CD14-positive monocyte (primary cell): ENCODE measurements at regions not wholly inside any gene's neighbourhood (a gene's known extent, or its start where the extent isn't known, plus 50 kb on each side); places are given as distances from the start of the nearest gene placed in this dataset.

Source experiments
- DNase-seq, 3 donors: peaks; one replicate each; pipeline ENCODE4 v3.0.0-alpha.2; 2011 to 2022
- H2AFZ ChIP-seq: 2 replicates; pipeline ENCODE4 v1.6.0; 2012; ENCODE audit warnings: mild to moderate bottlenecking, low read depth, low read length, inconsistent platforms; ENCODE audit not compliant: insufficient read depth, poor library complexity, severe bottlenecking
- H3K27ac ChIP-seq, 2 donors: 1 replicate in 1 of 2; 2 replicates in 1 of 2; pipeline ENCODE4 v1.5.1; 2012 to 2013; ENCODE audit warnings: low read length in 2 of 2, control low read depth in 1 of 2, inconsistent platforms in 1 of 2, low read depth in 1 of 2, mild to moderate bottlenecking in 1 of 2
- H3K27me3 ChIP-seq, 2 donors: one replicate each; pipeline versions ENCODE4 v1.6.0 to v1.6.1; 2011 to 2013; ENCODE audit warnings: low read length in 2 of 2; ENCODE audit not compliant: control insufficient read depth in 2 of 2, insufficient read depth in 2 of 2
- H3K36me3 ChIP-seq, 2 donors: replicated peaks in 1 of 2; 1 replicate in 1 of 2; 2 replicates in 1 of 2; pipeline versions ENCODE4 v1.5.1 to v1.6.1; 2012 to 2013; ENCODE audit warnings: low read length in 2 of 2, control low read depth in 1 of 2, inconsistent platforms in 1 of 2, mild to moderate bottlenecking in 1 of 2; ENCODE audit not compliant: insufficient read depth in 2 of 2, control insufficient read depth in 1 of 2
- H3K4me1 ChIP-seq, 2 donors: 1 replicate in 1 of 2; 2 replicates in 1 of 2; pipeline versions ENCODE4 v1.5.1 to v1.6.1; 2012 to 2013; ENCODE audit warnings: low read length in 2 of 2, control low read depth in 1 of 2, inconsistent platforms in 1 of 2, mild to moderate bottlenecking in 1 of 2, moderate library complexity in 1 of 2; ENCODE audit not compliant: insufficient read depth in 2 of 2, control insufficient read depth in 1 of 2
- H3K4me2 ChIP-seq: replicated peaks from 2 replicates; pipeline ENCODE3; 2012; ENCODE audit warnings: low read length, moderate library complexity, mild to moderate bottlenecking; ENCODE audit not compliant: poor library complexity, severe bottlenecking; ENCODE audit errors: extremely low read depth
- H3K4me3 ChIP-seq, 3 experiments: fragments of 200-600 bp in 1 of 3; sonication (generic) in 1 of 3; replicated peaks in 1 of 3; 1 replicate in 2 of 3; 2 replicates in 1 of 3; pipeline ENCODE4 v1.5.1; 2011 to 2013; ENCODE audit warnings: low read length in 3 of 3, mild to moderate bottlenecking in 3 of 3, control low read depth in 2 of 3, low read depth in 2 of 3, inconsistent platforms in 1 of 3, moderate library complexity in 1 of 3
- H3K79me2 ChIP-seq: 2 replicates; pipeline ENCODE4 v1.6.0; 2012; ENCODE audit warnings: mild to moderate bottlenecking, control low read depth, inconsistent platforms, low read length, moderate library complexity; ENCODE audit not compliant: insufficient read depth
- H3K9ac ChIP-seq: 2 replicates; pipeline ENCODE4 v1.6.0; 2017; ENCODE audit warnings: low read length, mild to moderate bottlenecking; ENCODE audit not compliant: insufficient read depth, poor library complexity, severe bottlenecking
- H3K9me3 ChIP-seq, 2 donors: replicated peaks in 1 of 2; 1 replicate in 1 of 2; 2 replicates in 1 of 2; pipeline versions ENCODE4 v1.5.1 to v1.6.1; 2012 to 2013; ENCODE audit warnings: low read length in 2 of 2, control low read depth in 1 of 2; ENCODE audit not compliant: control insufficient read depth in 1 of 2, insufficient read depth in 1 of 2
- H4K20me1 ChIP-seq: 2 replicates; pipeline ENCODE4 v1.6.0; 2012; ENCODE audit warnings: mild to moderate bottlenecking, low read length, control low read depth, moderate library complexity; ENCODE audit not compliant: insufficient read depth
- H3K27ac Mint-ChIP-seq, 7 donors: one replicate each; pipeline ENCODE4 v1.8.0; 2020; ENCODE audit warnings: mild to moderate bottlenecking in 7 of 7, mixed read lengths in 7 of 7, moderate library complexity in 6 of 7, inconsistent platforms in 2 of 7
- H3K27me3 Mint-ChIP-seq, 3 donors: one replicate each; pipeline ENCODE4 v1.8.0; 2021 to 2022; ENCODE audit warnings: low read depth in 3 of 3, mild to moderate bottlenecking in 3 of 3, mixed read lengths in 3 of 3, moderate library complexity in 3 of 3, inconsistent platforms in 1 of 3
- H3K36me3 Mint-ChIP-seq, 2 donors: one replicate each; pipeline ENCODE4 v1.8.0; 2020; ENCODE audit warnings: mixed read lengths in 2 of 2, inconsistent platforms in 1 of 2, mild to moderate bottlenecking in 1 of 2
- H3K4me1 Mint-ChIP-seq: one replicate; pipeline ENCODE4 v1.8.0; 2020; ENCODE audit warnings: mild to moderate bottlenecking, mixed read lengths
- H3K4me3 Mint-ChIP-seq, 2 donors: one replicate each; pipeline ENCODE4 v1.8.0; 2020; ENCODE audit warnings: mild to moderate bottlenecking in 2 of 2, mixed read lengths in 2 of 2, moderate library complexity in 1 of 2
- H3K9me3 Mint-ChIP-seq, 7 donors: one replicate each; pipeline ENCODE4 v1.8.0; 2020 to 2022; ENCODE audit warnings: mixed read lengths in 7 of 7, mild to moderate bottlenecking in 6 of 7, moderate library complexity in 6 of 7, inconsistent platforms in 2 of 7
- WGBS: methylation state at CpG from one replicate; pipeline ENCODE4 v1.1.5; 2013; ENCODE audit warnings: missing lambda C conversion rate; ENCODE audit not compliant: insufficient coverage; 5-methylcytosine and 5-hydroxymethylcytosine counted together
- intact Hi-C, 2 donors: fragments of 100-400 bp; cut with micrococcal nuclease; formaldehyde crosslinking; loops; one replicate each; pipeline versions ENCODE4 v1.15.0 to v1.15.1; 2023
- TF ChIP-seq, protein P1 (sequence below): fragments of 200-600 bp; IDR thresholded peaks from one replicate; pipeline ENCODE4 v1.8.0; 2022; ENCODE audit warnings: antibody characterized with exemption, mild to moderate bottlenecking

DNA sequence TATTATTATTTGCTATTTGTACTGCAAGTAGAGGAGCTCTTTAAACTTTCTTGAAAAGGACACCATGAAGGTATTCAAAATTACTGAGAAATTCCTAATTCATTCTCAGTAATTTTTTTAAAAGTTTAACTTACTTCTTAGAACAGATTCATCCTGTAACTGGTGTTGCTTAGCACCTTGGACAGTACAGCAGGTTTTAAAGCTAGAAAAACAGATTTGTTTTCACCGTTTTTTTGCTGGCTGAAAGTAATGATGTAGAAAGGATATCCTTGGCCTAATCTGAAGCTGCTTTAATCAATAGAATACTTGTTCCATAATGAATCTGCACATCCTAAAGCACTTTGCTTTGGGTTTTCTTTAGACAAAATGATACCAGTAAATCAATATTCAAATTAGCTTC is 142.5 kb upstream of the TRAM1L1 start:
- Histone ChIP-seq H3K79me2 (no peaks in the 10 kb centered on the region), H3K4me1 (no peaks in the 10 kb centered on the region), H4K20me1 (no peaks in the 10 kb centered on the region), H3K27me3 (no peaks in the 10 kb centered on the region), H3K27ac (no peak overlapping the region), H2AFZ (no peak overlapping the region), H3K9me3 (no peaks in the 10 kb centered on the region), H3K36me3 (no peaks in the 10 kb centered on the region), H3K4me2 (no peak overlapping the region), H3K4me3 (no peak overlapping the region), H3K9ac (no peak overlapping the region)
- Mint-ChIP-seq H3K4me3 (no peak overlapping the region), H3K4me1 (no peaks in the 10 kb centered on the region), H3K27me3 (no peaks in the 10 kb centered on the region), H3K27ac (no peak overlapping the region), H3K9me3 (no peaks in the 10 kb centered on the region), H3K36me3 (no peaks in the 10 kb centered on the region)
- no CpG with 5 or more reads among the region's 1 CpG for WGBS
- TF ChIP-seq, protein P1, sequence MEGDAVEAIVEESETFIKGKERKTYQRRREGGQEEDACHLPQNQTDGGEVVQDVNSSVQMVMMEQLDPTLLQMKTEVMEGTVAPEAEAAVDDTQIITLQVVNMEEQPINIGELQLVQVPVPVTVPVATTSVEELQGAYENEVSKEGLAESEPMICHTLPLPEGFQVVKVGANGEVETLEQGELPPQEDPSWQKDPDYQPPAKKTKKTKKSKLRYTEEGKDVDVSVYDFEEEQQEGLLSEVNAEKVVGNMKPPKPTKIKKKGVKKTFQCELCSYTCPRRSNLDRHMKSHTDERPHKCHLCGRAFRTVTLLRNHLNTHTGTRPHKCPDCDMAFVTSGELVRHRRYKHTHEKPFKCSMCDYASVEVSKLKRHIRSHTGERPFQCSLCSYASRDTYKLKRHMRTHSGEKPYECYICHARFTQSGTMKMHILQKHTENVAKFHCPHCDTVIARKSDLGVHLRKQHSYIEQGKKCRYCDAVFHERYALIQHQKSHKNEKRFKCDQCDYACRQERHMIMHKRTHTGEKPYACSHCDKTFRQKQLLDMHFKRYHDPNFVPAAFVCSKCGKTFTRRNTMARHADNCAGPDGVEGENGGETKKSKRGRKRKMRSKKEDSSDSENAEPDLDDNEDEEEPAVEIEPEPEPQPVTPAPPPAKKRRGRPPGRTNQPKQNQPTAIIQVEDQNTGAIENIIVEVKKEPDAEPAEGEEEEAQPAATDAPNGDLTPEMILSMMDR = no peak
- intact Hi-C loops = no loop called here
- DNase-seq = no peak

DNA sequence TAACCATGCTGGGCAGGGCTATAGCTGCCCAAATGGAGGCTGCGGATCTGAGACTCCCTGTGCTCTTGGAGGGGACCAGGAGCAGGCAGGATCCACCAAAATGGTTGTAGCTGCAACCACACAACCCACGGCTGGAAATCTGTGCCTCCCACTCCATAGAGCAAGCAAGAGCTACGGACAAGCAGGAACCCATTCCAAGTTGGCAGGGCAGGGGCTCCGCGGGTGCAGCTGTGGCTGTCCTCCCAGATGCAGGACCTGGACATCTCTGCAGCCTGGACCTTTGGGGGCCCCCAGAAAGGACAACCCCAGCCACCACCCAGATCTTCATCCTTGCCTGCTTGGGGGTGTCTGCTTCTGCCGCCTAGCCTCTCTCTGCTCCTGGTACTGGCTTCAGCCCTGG is 154.1 kb upstream of the TRAM1L1 start:
- H3K9me3 Mint-ChIP-seq = peaks cover 0 to 7% (median 4%) of the 10 kb centered on the region in 7 donors
- intact Hi-C loops = no loop called here
- 97% methylated on average over 3 of the region's 6 CpGs for WGBS

More for the DNA sequence above, 154.1 kb upstream of the TRAM1L1 start:
- no peak overlapping the region for H3K27ac ChIP-seq
- H3K79me2 ChIP-seq = no peaks in the 10 kb centered on the region
- H3K4me2 ChIP-seq = no peak overlapping the region
- DNase-seq = no peak
- no peaks in the 10 kb centered on the region for H3K27me3 ChIP-seq
- H3K4me1 ChIP-seq = no peaks in the 10 kb centered on the region
- Mint-ChIP-seq H3K36me3 (no peaks in the 10 kb centered on the region), H3K4me3 (no peak overlapping the region), H3K27me3 (peaks cover 0 to 1% (median 0%) of the 10 kb centered on the region in 3 donors), H3K27ac (no peak overlapping the region), H3K4me1 (no peaks in the 10 kb centered on the region)
- H3K9me3 ChIP-seq = peaks cover 0 to 10% of the 10 kb centered on the region in 2 donors
- no peaks in the 10 kb centered on the region for H3K36me3 ChIP-seq
- H2AFZ ChIP-seq = no peak overlapping the region
- H3K4me3 ChIP-seq = no peak overlapping the region
- no peaks in the 10 kb centered on the region for H4K20me1 ChIP-seq
- TF ChIP-seq, protein P1 = no peak
- H3K9ac ChIP-seq = no peak overlapping the region
